ENCODE measurements at regions not wholly inside any gene's neighbourhood (a gene's known extent, or its start where the extent isn't known, plus 50 kb on each side); places are given as distances from the start of the nearest gene placed in this dataset.

- TF ChIP-seq CTCF (conservative IDR thresholded peaks at IDR 0.05; ENCODE audit: low read depth, low read length) (no peak), RAD21 (IDR thresholded peaks at IDR 0.05; ENCODE audit: low read length) (no peak)
These were observed 88.2 kb upstream of the ATXN1 start (continued) for GRCh38 chr6:16849280-16849987.

- Histone ChIP-seq H2BK20ac (ENCODE audit: low read depth, low read length) (no peak overlapping the region), H2AFZ (replicated peaks; ENCODE audit: low read length, poor library complexity) (no peak overlapping the region), H3K4me1 (ENCODE audit: control insufficient read depth, insufficient read depth, low read length) (peaks cover 4% of the 10 kb centered on the region), H4K8ac (ENCODE audit: low read depth in 2 of 2, low read length in 2 of 2) (no peak overlapping the region), H3K79me1 (ENCODE audit: low read depth in 1 of 2, low read length in 2 of 2) (no peaks in the 10 kb centered on the region), H2BK120ac (ENCODE audit: low read depth, low read length) (no peak overlapping the region), H3K9ac (ENCODE audit: low read depth, low read length) (no peak overlapping the region), H3K56ac (ENCODE audit: extremely low read depth, insufficient read depth, low read length) (no peak overlapping the region), H2AK9ac (replicated peaks; ENCODE audit: low read depth, low read length, poor library complexity) (no peak overlapping the region), H2BK5ac (ENCODE audit: low read depth, low read length, poor library complexity, severe bottlenecking) (no peak overlapping the region), H2BK15ac (ENCODE audit: low read depth, low read length) (no peak overlapping the region), H4K20me1 (ENCODE audit: insufficient read depth, low read length) (no peaks in the 10 kb centered on the region), H3K18ac (ENCODE audit: low read depth, low read length) (no peak overlapping the region), H2AK5ac (ENCODE audit: low read depth, low read length) (no peak overlapping the region), H3K4me3 (ENCODE audit: insufficient read depth, low read depth, low read length) (no peak overlapping the region), H4K91ac (ENCODE audit: insufficient read depth, low read depth, low read length) (no peak overlapping the region), H3K4ac (ENCODE audit: low read depth, low read length) (no peak overlapping the region), H3K9me3 (ENCODE audit: control insufficient read depth, insufficient read depth, low read length) (no peaks in the 10 kb centered on the region), H3K36me3 (ENCODE audit: control insufficient read depth, insufficient read depth, low read length) (no peaks in the 10 kb centered on the region), H3K27me3 (ENCODE audit: control insufficient read depth, insufficient read depth, low read length) (no peaks in the 10 kb centered on the region), H3K14ac (replicated peaks; ENCODE audit: low read depth, low read length) (no peak overlapping the region), H3K27ac (ENCODE audit: insufficient read depth, low read length) (no peak overlapping the region), H3K23ac (ENCODE audit: low read depth, low read length) (no peak overlapping the region), H3K9me1 (ENCODE audit: insufficient read depth, low read length) (peaks cover 6% of the 10 kb centered on the region; the same call in 1 of the 2 replicates), H3K4me2 (ENCODE audit: low read depth, low read length) (no peak overlapping the region), H4K5ac (ENCODE audit: low read depth, low read length) (no peak overlapping the region)
- DNase-seq = no peak
- CTCF ChIA-PET = interaction anchor here (1.4 kb wide), 1 partner anchor 9 kb away, joined by 4 read pairs; no protein-coding TSS in a partner anchor
- no CpG with 5 or more reads among the region's 2 CpGs for WGBS, 2 experiments (ENCODE audit: extremely low coverage in 2 of 2, insufficient read length in 1 of 2)
- POLR2A ChIA-PET (ENCODE audit: unreplicated experiment) = interaction anchor here (0.5 kb wide), 1 partner anchor 9 kb away, joined by 3 read pairs; no protein-coding TSS in a partner anchor
- in situ Hi-C loops (cut with MboI; ENCODE audit: low sequenced_read_pairs) = no loop called here
- ATAC-seq (ENCODE audit: low read depth) = no peak
- intact Hi-C loops (cut with micrococcal nuclease) = loop anchor here (10.0 kb wide), 1 partner anchor 118 kb away; no protein-coding TSS in a partner anchor
- no TSS peak for BruUV-seq (replicated peaks)
- dilution Hi-C loops (cut with HindIII; ENCODE audit: low sequenced_read_pairs, unreplicated experiment) = no loop called here
- TF ChIP-seq BHLHE40 (IDR thresholded peaks at IDR 0.05; ENCODE audit: low read depth, low read length) = no peak
- no peak for TF ChIP-seq ELK1 (IDR thresholded peaks at IDR 0.05; ENCODE audit: borderline replicate concordance, low read depth, low read length)
- TF ChIP-seq NFE2L2 (IDR thresholded peaks at IDR 0.05; ENCODE audit: low read depth, low read length) = no peak
- TF ChIP-seq MAZ (IDR thresholded peaks at IDR 0.05; ENCODE audit: borderline replicate concordance, low read depth, low read length) = no peak
- TF ChIP-seq FOS (IDR thresholded peaks at IDR 0.05; ENCODE audit: low read depth, low read length) = no peak
- TF ChIP-seq RCOR1 (IDR thresholded peaks at IDR 0.05; ENCODE audit: insufficient replicate concordance, low read length) = no peak
- TF ChIP-seq MXI1 (IDR thresholded peaks at IDR 0.05; ENCODE audit: borderline replicate concordance, low read depth, low read length) = no peak
- TF ChIP-seq RAD21 (IDR thresholded peaks at IDR 0.05; ENCODE audit: low read length) = no peak
- no peak for TF ChIP-seq CTCF (conservative IDR thresholded peaks at IDR 0.05; ENCODE audit: low read depth, low read length)
- no peak for TF ChIP-seq SMC3 (IDR thresholded peaks at IDR 0.05; ENCODE audit: low read depth, low read length)
These were observed 85.1 kb upstream of the ATXN1 start for GRCh38 chr6:16846399-16846778.
